Fibroblast of mammary gland (primary cell): ENCODE measurements at regions not wholly inside any gene's neighbourhood (a gene's known extent, or its start where the extent isn't known, plus 50 kb on each side); places are given as distances from the start of the nearest gene placed in this dataset.

ENCODE experiments used
- DNase-seq: peaks from one replicate; pipeline ENCODE4 v3.0.0-alpha.2; 2010; ENCODE audit warnings: low read depth
- H3K4me3 ChIP-seq: 2 replicates; pipeline ENCODE4 v1.5.1; 2011; ENCODE audit warnings: low read depth, mild to moderate bottlenecking, low read length, moderate library complexity; ENCODE audit not compliant: control insufficient read depth
- CTCF ChIP-seq: conservative IDR thresholded peaks from 2 replicates; pipeline ENCODE4 v1.5.1; 2011; ENCODE audit warnings: low read depth, low read length, inconsistent platforms; ENCODE audit not compliant: control insufficient read depth, insufficient read depth

GRCh38 chr16:8505327-8505991 lies 84.9 kb downstream of the TMEM114 start:
- DNase-seq: no peak
- H3K4me3 ChIP-seq: no peak overlapping the region
- TF ChIP-seq CTCF: no peak

GRCh38 chr16:8502446-8502845 lies 87.9 kb downstream of the TMEM114 start:
- no peak overlapping the region for H3K4me3 ChIP-seq
- no peak for DNase-seq
- no peak for TF ChIP-seq CTCF

GRCh38 chr16:8500351-8500750 lies 90.0 kb downstream of the TMEM114 start:
- H3K4me3 ChIP-seq: no peak overlapping the region
- TF ChIP-seq CTCF: no peak
- DNase-seq: no peak

- no peak for DNase-seq
- TF ChIP-seq CTCF: no peak
- H3K4me3 ChIP-seq: no peak overlapping the region
Observed at GRCh38 chr16:8496364-8496763, 93.9 kb downstream of the TMEM114 start.

GRCh38 chr16:8493972-8494371 lies 96.3 kb downstream of the TMEM114 start:
- no peak for TF ChIP-seq CTCF
- no peak overlapping the region for H3K4me3 ChIP-seq
- no peak for DNase-seq

GRCh38 chr16:8492690-8493089 lies 97.6 kb downstream of the TMEM114 start:
- TF ChIP-seq CTCF: no peak
- no peak overlapping the region for H3K4me3 ChIP-seq
- DNase-seq: no peak

GRCh38 chr16:8489580-8489979 lies 100.7 kb downstream of the TMEM114 start:
- no peak overlapping the region for H3K4me3 ChIP-seq
- TF ChIP-seq CTCF: no peak
- no peak for DNase-seq
